HG02870 (cell line): ENCODE measurements at regions not wholly inside any gene's neighbourhood (a gene's known extent, or its start where the extent isn't known, plus 50 kb on each side); places are given as distances from the start of the nearest gene placed in this dataset.

Experiments used
- ATAC-seq: cut with Tn5 transposase; IDR thresholded peaks from one replicate; pipeline ENCODE4 v1.9.1; 2021; ENCODE audit warnings: mild to moderate bottlenecking, moderate library complexity; ENCODE audit not compliant: unreplicated experiment

GRCh38 chr13:99436686-99437416 is 64.4 kb upstream of the TM9SF2 start:
- ATAC-seq = peak; percentile 30

GRCh38 chr13:99439048-99439447 is 62.2 kb upstream of the TM9SF2 start:
- no peak for ATAC-seq

- no peak for ATAC-seq
Measured at GRCh38 chr13:99439850-99440604, 61.2 kb upstream of the TM9SF2 start.

DNA sequence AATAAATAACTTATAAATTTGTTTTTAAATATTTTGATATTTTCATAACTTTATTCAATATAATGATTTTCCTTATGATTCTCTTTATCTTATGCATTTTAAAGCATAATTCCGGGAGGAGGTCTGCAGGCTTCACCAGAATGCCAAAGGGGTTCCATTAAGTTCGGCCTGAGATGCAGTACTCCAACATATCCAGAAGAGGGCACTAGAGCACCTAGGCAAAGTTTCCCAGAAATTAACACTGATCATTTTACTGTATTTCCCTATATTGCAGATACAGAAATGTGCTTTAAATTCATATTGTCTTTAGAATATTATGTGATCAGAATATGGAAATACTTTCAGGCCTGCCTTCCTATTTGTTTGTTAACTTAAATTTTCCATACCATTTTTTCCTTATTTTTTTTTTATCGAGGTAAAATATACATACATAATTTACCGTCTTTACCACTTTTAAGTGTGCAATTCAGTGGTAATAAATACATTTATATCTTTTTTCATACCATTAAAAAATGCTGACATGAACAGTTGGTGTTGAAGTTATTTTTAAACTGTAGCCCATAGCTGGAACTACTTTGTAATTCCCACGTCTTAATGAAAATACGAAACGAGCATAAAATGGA is 58.9 kb upstream of the TM9SF2 start:
- no peak for ATAC-seq

DNA sequence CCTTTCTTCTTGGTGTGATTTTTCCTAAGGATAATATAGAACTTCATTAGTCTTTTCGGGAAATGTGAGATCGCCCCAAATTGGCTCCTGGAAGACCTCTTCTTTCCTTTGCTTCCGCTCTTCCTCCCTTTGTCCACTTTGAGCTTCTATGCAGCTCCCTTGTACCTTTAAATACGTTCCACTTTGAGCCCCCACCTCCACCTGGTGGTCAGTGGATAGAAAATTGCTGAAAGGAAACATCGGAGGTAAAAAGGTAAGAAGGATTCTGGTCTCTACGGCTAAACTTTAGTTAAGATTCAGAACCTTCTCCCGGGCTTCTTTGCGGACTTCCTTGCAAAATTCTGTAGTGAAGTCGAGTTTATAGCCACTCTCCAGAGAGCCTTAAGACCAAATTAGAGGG is 55.0 kb upstream of the TM9SF2 start:
- ATAC-seq = no peak

DNA sequence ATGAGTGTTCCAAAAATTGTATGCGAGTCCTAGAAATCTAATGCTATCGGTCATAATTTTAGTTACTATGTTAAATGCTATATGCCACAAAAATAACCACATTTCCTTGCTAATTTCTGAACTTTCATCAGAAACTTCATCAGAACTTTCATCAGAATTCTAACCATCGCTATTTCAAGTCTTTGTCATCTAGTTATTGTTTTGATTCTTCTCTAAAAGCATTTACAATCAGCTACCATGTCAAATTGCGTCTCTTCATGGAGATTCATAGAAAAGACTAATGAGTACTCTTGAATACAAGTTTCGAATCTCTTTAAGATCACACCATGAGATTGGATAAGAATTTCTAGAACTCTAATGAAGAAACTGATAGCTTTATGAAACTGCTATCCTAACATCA is 52.7 kb upstream of the TM9SF2 start:
- no peak for ATAC-seq

GRCh38 chr13:99450416-99450815 is 50.9 kb upstream of the TM9SF2 start:
- no peak for ATAC-seq
